ENCODE measurements at regions not wholly inside any gene's neighbourhood (a gene's known extent, or its start where the extent isn't known, plus 50 kb on each side); places are given as distances from the start of the nearest gene placed in this dataset.

- intact Hi-C loops (cut with micrococcal nuclease; ENCODE audit: unreplicated experiment), result no loop called here
- BruUV-seq (replicated peaks), result no TSS peak
- no peaks in the 10 kb centered on the region for H3K27me3 ChIP-seq (ENCODE audit: insufficient read depth, low read depth)
- H2AFZ ChIP-seq, result no peak overlapping the region
- TF ChIP-seq CTCF (conservative IDR thresholded peaks at IDR 0.05) (no peak), EZH2 (IDR thresholded peaks at IDR 0.05; ENCODE audit: low read depth) (no peak)
- no peaks in the 10 kb centered on the region for H4K20me1 ChIP-seq (ENCODE audit: insufficient read depth)
- no peaks in the 10 kb centered on the region for H3K79me2 ChIP-seq (ENCODE audit: low read depth)
- H3K4me3 ChIP-seq, result no peak overlapping the region
- CTCF ChIA-PET, result no interaction called here
- no peaks in the 10 kb centered on the region for H3K9me2 ChIP-seq (ENCODE audit: insufficient read depth)
- no peak overlapping the region for H3K4me2 ChIP-seq
- no peaks in the 10 kb centered on the region for H3K4me1 ChIP-seq (replicated peaks; ENCODE audit: insufficient read depth)
- POLR2A ChIA-PET (ENCODE audit: unreplicated experiment), result no interaction called here
- no peak overlapping the region for H3K27ac ChIP-seq
- DNase-seq, result no peak
- no peaks in the 10 kb centered on the region for H3K36me3 ChIP-seq (ENCODE audit: low read depth)
- H3K9me3 ChIP-seq (ENCODE audit: insufficient read depth, low read depth), result no peaks in the 10 kb centered on the region
- H3F3A ChIP-seq (ENCODE audit: insufficient read depth, low read depth), result no peaks in the 10 kb centered on the region
Measured at GRCh38 chr6:45789238-45789637, 226.4 kb downstream of the CLIC5 start.

DNA sequence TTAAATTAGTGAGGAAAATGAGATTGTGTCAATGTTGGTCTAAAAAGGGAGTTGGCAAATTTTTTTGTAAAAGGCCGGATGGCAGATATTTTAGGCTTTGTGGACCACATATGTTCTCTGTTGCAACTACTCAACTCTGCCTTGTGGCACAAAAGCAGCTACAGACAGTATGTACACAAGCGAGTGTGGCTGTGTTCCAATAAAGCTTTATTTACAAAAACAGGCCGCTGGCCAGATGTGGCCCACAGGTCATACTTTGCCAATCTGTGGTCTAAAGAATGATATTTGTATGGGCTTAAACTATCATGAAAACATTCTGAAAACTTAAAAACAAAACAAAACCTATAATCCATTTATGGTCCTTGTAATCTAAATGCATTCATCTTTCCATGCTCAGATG is 228.3 kb downstream of the CLIC5 start:
- DNase-seq, result no peak
- ChIA-PET POLR2A (ENCODE audit: unreplicated experiment) (no interaction called here), CTCF (no interaction called here)
- H3K27me3 ChIP-seq (ENCODE audit: insufficient read depth, low read depth), result no peaks in the 10 kb centered on the region
- no peaks in the 10 kb centered on the region for H3K36me3 ChIP-seq (ENCODE audit: low read depth)
- no peaks in the 10 kb centered on the region for H3K79me2 ChIP-seq (ENCODE audit: low read depth)
- H4K20me1 ChIP-seq (ENCODE audit: insufficient read depth), result no peaks in the 10 kb centered on the region
- H3K9me2 ChIP-seq (ENCODE audit: insufficient read depth), result no peaks in the 10 kb centered on the region
- H3K27ac ChIP-seq, result no peak overlapping the region
- BruUV-seq (replicated peaks), result no TSS peak
- intact Hi-C loops (cut with micrococcal nuclease; ENCODE audit: unreplicated experiment), result no loop called here
- H3F3A ChIP-seq (ENCODE audit: insufficient read depth, low read depth), result no peaks in the 10 kb centered on the region
- no peaks in the 10 kb centered on the region for H3K4me1 ChIP-seq (replicated peaks; ENCODE audit: insufficient read depth)
- no peak overlapping the region for H2AFZ ChIP-seq
- H3K4me3 ChIP-seq, result no peak overlapping the region
- TF ChIP-seq CTCF (conservative IDR thresholded peaks at IDR 0.05) (no peak), EZH2 (IDR thresholded peaks at IDR 0.05; ENCODE audit: low read depth) (no peak)
- no peaks in the 10 kb centered on the region for H3K9me3 ChIP-seq (ENCODE audit: insufficient read depth, low read depth)
- H3K4me2 ChIP-seq, result no peak overlapping the region

- intact Hi-C loops (cut with micrococcal nuclease; ENCODE audit: unreplicated experiment), result no loop called here
- Histone ChIP-seq H3K36me3 (ENCODE audit: low read depth) (no peaks in the 10 kb centered on the region), H3K4me1 (replicated peaks; ENCODE audit: insufficient read depth) (no peaks in the 10 kb centered on the region), H2AFZ (no peak overlapping the region), H3F3A (ENCODE audit: insufficient read depth, low read depth) (no peaks in the 10 kb centered on the region), H3K79me2 (ENCODE audit: low read depth) (no peaks in the 10 kb centered on the region), H3K4me3 (no peak overlapping the region), H3K9me3 (ENCODE audit: insufficient read depth, low read depth) (no peaks in the 10 kb centered on the region), H3K27ac (no peak overlapping the region), H3K27me3 (ENCODE audit: insufficient read depth, low read depth) (no peaks in the 10 kb centered on the region), H3K4me2 (no peak overlapping the region), H4K20me1 (ENCODE audit: insufficient read depth) (no peaks in the 10 kb centered on the region), H3K9me2 (ENCODE audit: insufficient read depth) (no peaks in the 10 kb centered on the region)
- DNase-seq, result no peak
- TF ChIP-seq CTCF (conservative IDR thresholded peaks at IDR 0.05), result no peak
- no peak for TF ChIP-seq EZH2 (IDR thresholded peaks at IDR 0.05; ENCODE audit: low read depth)
- no TSS peak for BruUV-seq (replicated peaks)
- POLR2A ChIA-PET (ENCODE audit: unreplicated experiment), result interaction anchor here (0.5 to 0.6 kb wide), 2 partner anchors 41 to 237 kb away, joined by 4 read pairs; no protein-coding TSS in a partner anchor
- CTCF ChIA-PET, result no interaction called here
Measured at GRCh38 chr6:45786355-45786781, 229.3 kb downstream of the CLIC5 start.

Data from PC-9 (cell line).